MCF 10A (cell line): ENCODE measurements at regions not wholly inside any gene's neighbourhood (a gene's known extent, or its start where the extent isn't known, plus 50 kb on each side); places are given as distances from the start of the nearest gene placed in this dataset.
A peak's percentile ranks its signal among the peaks of the same experiment; 100 is the strongest.

ENCODE experiments used
- BruUV-seq: library from RNA; stranded (reverse); fragments of 400-500 nt; replicated peaks from 2 replicates; lab custom pipeline; 2021; lab: Mats Ljungman, UMichigan
- CTCF ChIA-PET: fragments of 300-600 bp; sonication (Branson Sonifier 250); formaldehyde crosslinking; extraction: SDS; loops from one replicate; lab custom pipeline; 2021; ENCODE audit warnings: antibody characterized with exemption, inconsistent platforms; lab: Yijun Ruan, JAX
- POLR2A ChIA-PET: fragments of 300-600, 350-650 bp; sonication (Branson Sonifier 250); formaldehyde crosslinking; extraction: SDS; loops from one replicate; lab custom pipeline; 2020; ENCODE audit warnings: antibody characterized with exemption, inconsistent platforms; lab: Yijun Ruan, JAX
- DNase-seq: peaks from one replicate; pipeline ENCODE4 v3.0.0-alpha.2; 2018; ENCODE audit not compliant: unreplicated experiment
- H3K27ac Mint-ChIP-seq: one replicate; pipeline ENCODE4 v1.8.0; 2022; ENCODE audit warnings: mild to moderate bottlenecking, low read depth, mixed read lengths; ENCODE audit not compliant: unreplicated experiment
- H3K27me3 Mint-ChIP-seq: one replicate; pipeline ENCODE4 v1.8.0; 2022; ENCODE audit warnings: mixed read lengths; ENCODE audit not compliant: insufficient read depth, unreplicated experiment
- H3K36me3 Mint-ChIP-seq: one replicate; pipeline ENCODE4 v1.8.0; 2022; ENCODE audit warnings: mild to moderate bottlenecking, moderate library complexity, mixed read lengths; ENCODE audit not compliant: insufficient read depth, unreplicated experiment
- H3K4me1 Mint-ChIP-seq: one replicate; pipeline ENCODE4 v1.8.0; 2022; ENCODE audit warnings: mixed read lengths; ENCODE audit not compliant: insufficient read depth, unreplicated experiment
- H3K4me3 Mint-ChIP-seq: one replicate; pipeline ENCODE4 v1.8.0; 2022; ENCODE audit warnings: mild to moderate bottlenecking, moderate library complexity, mixed read lengths; ENCODE audit not compliant: unreplicated experiment
- H3K9me3 Mint-ChIP-seq: one replicate; pipeline ENCODE4 v1.8.0; 2022; ENCODE audit warnings: mixed read lengths; ENCODE audit not compliant: unreplicated experiment
- intact Hi-C: fragments of 100-400 bp; cut with micrococcal nuclease; formaldehyde crosslinking; loops from 2 replicates; pipeline ENCODE4 v1.14.1; 2022
- TF ChIP-seq, protein P1 (sequence below): fragments of 200-600 bp; IDR thresholded peaks from one replicate; pipeline ENCODE4 v1.8.0; 2022; ENCODE audit warnings: antibody characterized with exemption, mild to moderate bottlenecking; ENCODE audit not compliant: unreplicated experiment

DNA sequence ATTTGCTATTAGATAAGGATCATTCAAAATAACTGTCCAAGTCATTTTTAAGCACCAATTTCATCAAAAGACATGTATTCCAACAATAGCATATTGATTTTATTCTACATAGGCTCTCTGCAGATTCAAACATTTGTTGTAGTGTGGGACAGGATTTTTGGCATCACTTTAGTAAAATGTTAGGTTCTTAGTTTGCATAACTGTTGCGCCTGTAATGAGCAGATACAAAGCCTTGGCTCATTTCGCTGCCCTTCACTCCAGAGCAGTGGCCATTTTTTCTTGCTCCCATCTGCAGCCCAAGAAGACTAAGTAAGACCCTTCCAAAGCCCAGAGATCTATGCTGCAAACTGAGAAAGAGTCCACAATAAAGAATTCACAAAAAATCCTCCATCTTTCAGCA is 446.0 kb upstream of the MPDZ start:
- TF ChIP-seq, protein P1, sequence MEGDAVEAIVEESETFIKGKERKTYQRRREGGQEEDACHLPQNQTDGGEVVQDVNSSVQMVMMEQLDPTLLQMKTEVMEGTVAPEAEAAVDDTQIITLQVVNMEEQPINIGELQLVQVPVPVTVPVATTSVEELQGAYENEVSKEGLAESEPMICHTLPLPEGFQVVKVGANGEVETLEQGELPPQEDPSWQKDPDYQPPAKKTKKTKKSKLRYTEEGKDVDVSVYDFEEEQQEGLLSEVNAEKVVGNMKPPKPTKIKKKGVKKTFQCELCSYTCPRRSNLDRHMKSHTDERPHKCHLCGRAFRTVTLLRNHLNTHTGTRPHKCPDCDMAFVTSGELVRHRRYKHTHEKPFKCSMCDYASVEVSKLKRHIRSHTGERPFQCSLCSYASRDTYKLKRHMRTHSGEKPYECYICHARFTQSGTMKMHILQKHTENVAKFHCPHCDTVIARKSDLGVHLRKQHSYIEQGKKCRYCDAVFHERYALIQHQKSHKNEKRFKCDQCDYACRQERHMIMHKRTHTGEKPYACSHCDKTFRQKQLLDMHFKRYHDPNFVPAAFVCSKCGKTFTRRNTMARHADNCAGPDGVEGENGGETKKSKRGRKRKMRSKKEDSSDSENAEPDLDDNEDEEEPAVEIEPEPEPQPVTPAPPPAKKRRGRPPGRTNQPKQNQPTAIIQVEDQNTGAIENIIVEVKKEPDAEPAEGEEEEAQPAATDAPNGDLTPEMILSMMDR: no peak
- intact Hi-C loops: no loop called here
- POLR2A ChIA-PET: no interaction called here
- BruUV-seq: no TSS peak
- CTCF ChIA-PET: no interaction called here
- Mint-ChIP-seq H3K36me3 (no peaks in the 10 kb centered on the region), H3K4me1 (peaks cover 20% of the 10 kb centered on the region), H3K4me3 (no peak overlapping the region), H3K27ac (no peak overlapping the region), H3K27me3 (no peaks in the 10 kb centered on the region), H3K9me3 (peaks cover 13% of the 10 kb centered on the region)
- DNase-seq: no peak

DNA sequence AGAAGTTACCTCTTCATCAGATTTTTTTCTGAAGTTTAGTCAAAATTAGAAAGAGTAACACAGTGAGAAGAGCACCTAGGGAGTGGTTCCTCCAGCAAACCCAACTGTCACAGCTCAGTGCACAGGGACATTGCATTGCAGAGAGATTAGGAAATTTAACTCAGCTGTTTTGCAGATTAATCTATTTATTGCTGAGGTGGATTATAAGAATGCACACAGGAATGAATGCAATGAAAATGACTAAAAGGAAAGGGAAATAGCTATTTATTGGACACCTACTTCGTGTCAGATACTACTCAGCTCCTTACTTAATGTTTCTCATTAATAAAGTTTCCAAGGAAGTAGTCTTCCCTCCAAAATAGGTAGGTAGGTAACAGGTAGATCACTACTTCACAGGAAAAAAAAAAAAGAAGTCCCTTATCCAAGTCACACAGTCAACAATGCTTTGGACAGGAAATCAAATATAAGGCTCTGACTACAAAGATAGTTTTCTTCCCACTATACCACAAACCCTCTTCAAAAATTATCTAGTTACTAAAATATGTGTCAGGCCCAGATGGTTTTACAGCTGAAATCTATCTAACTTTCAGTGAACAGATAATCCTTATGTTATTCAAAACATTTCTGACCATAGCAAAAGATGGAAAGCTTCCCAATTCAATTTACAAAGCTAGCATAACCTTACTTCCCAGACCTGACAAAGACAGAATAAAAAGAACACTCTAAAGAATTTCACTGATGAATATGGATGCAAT is 442.2 kb upstream of the MPDZ start:
- TF ChIP-seq, protein P1: no peak
- Mint-ChIP-seq H3K4me1 (peaks cover 36% of the 10 kb centered on the region), H3K9me3 (peaks cover 13% of the 10 kb centered on the region), H3K36me3 (no peaks in the 10 kb centered on the region), H3K4me3 (no peak overlapping the region), H3K27me3 (no peaks in the 10 kb centered on the region), H3K27ac (no peak overlapping the region)
- DNase-seq: no peak
- CTCF ChIA-PET: interaction anchor here (0.5 to 0.7 kb wide), 4 partner anchors 10 to 29 kb away, joined by 3 to 4 read pairs (median 3); no protein-coding TSS in a partner anchor
- POLR2A ChIA-PET: interaction anchor here (0.5 to 1.1 kb wide), 5 partner anchors 13 to 716 kb away, joined by 3 to 5 read pairs (median 4); no protein-coding TSS in a partner anchor
- intact Hi-C loops: no loop called here
- no TSS peak for BruUV-seq

DNA sequence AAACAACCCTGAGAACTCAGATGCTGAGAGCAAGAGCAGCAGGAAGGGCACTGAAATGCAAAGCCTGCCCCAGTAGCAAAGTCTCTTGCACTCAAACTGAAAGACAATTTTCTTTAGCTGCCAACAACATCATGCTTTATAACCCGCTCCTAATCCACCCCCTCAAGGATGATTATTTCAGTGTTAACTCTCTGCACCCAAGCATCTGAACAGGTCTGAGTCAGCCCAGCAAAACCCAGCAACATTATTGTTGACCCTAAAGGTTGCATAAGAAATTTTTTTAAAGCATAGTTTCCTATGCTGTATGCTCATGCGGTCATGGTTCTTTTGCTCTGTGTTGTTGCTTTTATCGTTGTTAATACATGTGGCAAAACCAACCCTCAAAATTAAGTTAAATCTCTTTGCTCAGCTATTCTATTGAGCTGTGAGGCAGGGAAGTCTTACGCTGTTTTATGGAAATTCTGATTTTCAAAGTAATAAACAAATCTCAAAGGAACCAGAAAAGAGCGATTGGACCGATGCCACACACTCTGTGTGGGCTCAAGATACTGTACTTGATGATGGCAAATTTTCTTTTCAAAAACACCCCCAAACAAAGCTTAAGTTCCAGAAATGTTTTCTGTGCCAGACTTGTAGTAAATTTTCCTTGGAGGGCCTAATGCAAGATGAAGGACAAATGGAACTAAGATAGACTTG is 440.6 kb upstream of the MPDZ start:
- intact Hi-C loops: no loop called here

More for the DNA sequence above, 440.6 kb upstream of the MPDZ start:
- ChIA-PET CTCF (interaction anchor here (0.9 kb wide), 1 partner anchor 293 kb away, joined by 3 read pairs; no protein-coding TSS in a partner anchor), POLR2A (interaction anchor here (0.6 to 1.9 kb wide), 3 partner anchors 9 to 364 kb away, joined by 3 to 7 read pairs (median 5); no protein-coding TSS in a partner anchor)
- H3K4me1 Mint-ChIP-seq: peaks cover 39% of the 10 kb centered on the region
- H3K27ac Mint-ChIP-seq: no peak overlapping the region
- H3K27me3 Mint-ChIP-seq: no peaks in the 10 kb centered on the region
- peak; percentile 63 for DNase-seq
- TF ChIP-seq, protein P1: no peak
- no TSS peak for BruUV-seq
- H3K9me3 Mint-ChIP-seq: peaks cover 13% of the 10 kb centered on the region
- H3K4me3 Mint-ChIP-seq: no peak overlapping the region
- no peaks in the 10 kb centered on the region for H3K36me3 Mint-ChIP-seq
